Activated naive CD8-positive, alpha-beta T cell treated with anti-CD3 and anti-CD28 coated beads, Interleukin-2, amount 10 ng/mL, durations not matched to agents 7 days and 5 days (primary cell): ENCODE measurements at regions not wholly inside any gene's neighbourhood (a gene's known extent, or its start where the extent isn't known, plus 50 kb on each side); places are given as distances from the start of the nearest gene placed in this dataset.

Experiments used
- ATAC-seq: fragments of 150-1000 bp; cut with Tn5 transposase; one replicate; pipeline ENCODE4 v1.10.0; 2021; ENCODE audit warnings: low read depth, moderate library complexity
- POLR2A ChIA-PET: fragments of 350-600 bp; sonication (Branson Sonifier 250); formaldehyde crosslinking; loops from one replicate; lab custom pipeline; 2021; ENCODE audit warnings: antibody characterized with exemption; lab: Charles Lee
- DNase-seq: peaks from one replicate; pipeline ENCODE4 v3.0.0; 2021
- H3K27ac Mint-ChIP-seq: one replicate; pipeline ENCODE4 v1.8.0; 2022; ENCODE audit warnings: mild to moderate bottlenecking, mixed read lengths
- H3K27me3 Mint-ChIP-seq: one replicate; pipeline ENCODE4 v1.8.0; 2022; ENCODE audit warnings: mild to moderate bottlenecking, moderate library complexity, mixed read lengths
- H3K36me3 Mint-ChIP-seq: one replicate; pipeline ENCODE4 v1.8.0; 2021; ENCODE audit warnings: mild to moderate bottlenecking, mixed read lengths
- H3K4me1 Mint-ChIP-seq: one replicate; pipeline ENCODE4 v1.8.0; 2021; ENCODE audit warnings: mixed read lengths
- H3K4me3 Mint-ChIP-seq: one replicate; pipeline ENCODE4 v1.8.0; 2022; ENCODE audit warnings: mild to moderate bottlenecking, moderate library complexity, mixed read lengths
- H3K9me3 Mint-ChIP-seq: one replicate; pipeline ENCODE4 v1.8.0; 2021; ENCODE audit warnings: mixed read lengths

GRCh38 chr15:25060996-25061620 lies 106.3 kb downstream of the SNRPN start:
- Mint-ChIP-seq H3K36me3 (peaks cover 97% of the 10 kb centered on the region), H3K4me3 (no peak overlapping the region), H3K27ac (no peak overlapping the region), H3K27me3 (no peaks in the 10 kb centered on the region), H3K4me1 (no peaks in the 10 kb centered on the region), H3K9me3 (peaks cover 52% of the 10 kb centered on the region)
- POLR2A ChIA-PET: no interaction called here
- DNase-seq (no peak), ATAC-seq (no peak)

GRCh38 chr15:25061808-25062550 lies 107.2 kb downstream of the SNRPN start:
- Mint-ChIP-seq H3K4me1 (no peaks in the 10 kb centered on the region), H3K4me3 (no peak overlapping the region), H3K9me3 (peaks cover 53% of the 10 kb centered on the region), H3K27me3 (no peaks in the 10 kb centered on the region), H3K36me3 (peaks cover 97% of the 10 kb centered on the region), H3K27ac (no peak overlapping the region)
- no peak for ATAC-seq
- POLR2A ChIA-PET: no interaction called here
- no peak for DNase-seq

GRCh38 chr15:25062551-25063430 lies 108.0 kb downstream of the SNRPN start:
- no peak overlapping the region for H3K4me3 Mint-ChIP-seq
- POLR2A ChIA-PET: no interaction called here
- no peak overlapping the region for H3K27ac Mint-ChIP-seq
- peaks cover 98% of the 10 kb centered on the region for H3K36me3 Mint-ChIP-seq
- H3K9me3 Mint-ChIP-seq: peaks cover 50% of the 10 kb centered on the region
- no peak for ATAC-seq
- no peak for DNase-seq
- H3K27me3 Mint-ChIP-seq: no peaks in the 10 kb centered on the region
- H3K4me1 Mint-ChIP-seq: no peaks in the 10 kb centered on the region

- no peak for ATAC-seq
- POLR2A ChIA-PET: no interaction called here
- H3K9me3 Mint-ChIP-seq: peaks cover 55% of the 10 kb centered on the region
Measured at GRCh38 chr15:25065286-25065685, 110.5 kb downstream of the SNRPN start.

GRCh38 chr15:25065876-25066275 lies 111.1 kb downstream of the SNRPN start:
- Mint-ChIP-seq H3K27ac (no peak overlapping the region), H3K4me3 (no peak overlapping the region), H3K9me3 (peaks cover 52% of the 10 kb centered on the region), H3K27me3 (no peaks in the 10 kb centered on the region), H3K36me3 (peaks cover 97% of the 10 kb centered on the region), H3K4me1 (no peaks in the 10 kb centered on the region)
- ATAC-seq (no peak), DNase-seq (no peak)
- POLR2A ChIA-PET: no interaction called here

More at GRCh38 chr15:25065286-25065685, 110.5 kb downstream of the SNRPN start:
- Mint-ChIP-seq H3K27me3 (no peaks in the 10 kb centered on the region), H3K4me3 (no peak overlapping the region), H3K4me1 (no peaks in the 10 kb centered on the region), H3K27ac (no peak overlapping the region), H3K36me3 (peaks cover 97% of the 10 kb centered on the region)
- DNase-seq: no peak

- H3K4me3 Mint-ChIP-seq: no peak overlapping the region
- POLR2A ChIA-PET: no interaction called here
- no peaks in the 10 kb centered on the region for H3K4me1 Mint-ChIP-seq
- H3K9me3 Mint-ChIP-seq: peaks cover 51% of the 10 kb centered on the region
- no peak overlapping the region for H3K27ac Mint-ChIP-seq
- H3K36me3 Mint-ChIP-seq: peaks cover 97% of the 10 kb centered on the region
- DNase-seq (no peak), ATAC-seq (no peak)
- H3K27me3 Mint-ChIP-seq: no peaks in the 10 kb centered on the region
Measured at GRCh38 chr15:25066708-25067107, 111.9 kb downstream of the SNRPN start.

- no peak overlapping the region for H3K27ac Mint-ChIP-seq
- H3K4me1 Mint-ChIP-seq: no peaks in the 10 kb centered on the region
- DNase-seq (no peak), ATAC-seq (no peak)
- peaks cover 54% of the 10 kb centered on the region for H3K9me3 Mint-ChIP-seq
- peaks cover 99% of the 10 kb centered on the region for H3K36me3 Mint-ChIP-seq
- H3K27me3 Mint-ChIP-seq: no peaks in the 10 kb centered on the region
- H3K4me3 Mint-ChIP-seq: no peak overlapping the region
- POLR2A ChIA-PET: no interaction called here
Measured at GRCh38 chr15:25067725-25068309, 113.0 kb downstream of the SNRPN start.

- no peaks in the 10 kb centered on the region for H3K4me1 Mint-ChIP-seq
Measured at GRCh38 chr15:25068696-25069095, 113.9 kb downstream of the SNRPN start.

GRCh38 chr15:25070353-25070963 lies 115.7 kb downstream of the SNRPN start:
- ATAC-seq (no peak), DNase-seq (no peak)
- Mint-ChIP-seq H3K27me3 (no peaks in the 10 kb centered on the region), H3K4me3 (no peak overlapping the region), H3K27ac (no peak overlapping the region), H3K4me1 (no peaks in the 10 kb centered on the region), H3K36me3 (peaks cover 98% of the 10 kb centered on the region), H3K9me3 (peaks cover 47% of the 10 kb centered on the region)
- POLR2A ChIA-PET: no interaction called here

More at GRCh38 chr15:25068696-25069095, 113.9 kb downstream of the SNRPN start:
- DNase-seq: no peak
- Mint-ChIP-seq H3K9me3 (peaks cover 49% of the 10 kb centered on the region), H3K36me3 (peaks cover 99% of the 10 kb centered on the region), H3K27ac (no peak overlapping the region), H3K4me3 (no peak overlapping the region), H3K27me3 (no peaks in the 10 kb centered on the region)
- POLR2A ChIA-PET: no interaction called here
- no peak for ATAC-seq

GRCh38 chr15:25072857-25073476 lies 118.2 kb downstream of the SNRPN start:
- Mint-ChIP-seq H3K9me3 (peaks cover 57% of the 10 kb centered on the region), H3K27ac (no peak overlapping the region), H3K4me3 (no peak overlapping the region), H3K27me3 (no peaks in the 10 kb centered on the region), H3K36me3 (peaks cover 98% of the 10 kb centered on the region), H3K4me1 (no peaks in the 10 kb centered on the region)
- ATAC-seq: no peak
- no peak for DNase-seq
- POLR2A ChIA-PET: no interaction called here

GRCh38 chr15:25087137-25087536 lies 132.3 kb downstream of the SNRPN start:
- DNase-seq (no peak), ATAC-seq (no peak)
- Mint-ChIP-seq H3K27me3 (no peaks in the 10 kb centered on the region), H3K4me1 (no peaks in the 10 kb centered on the region), H3K27ac (no peak overlapping the region), H3K36me3 (peaks cover 90% of the 10 kb centered on the region), H3K9me3 (peaks cover 49% of the 10 kb centered on the region), H3K4me3 (no peak overlapping the region)
- POLR2A ChIA-PET: no interaction called here

GRCh38 chr15:25088261-25088790 lies 133.5 kb downstream of the SNRPN start:
- no peak overlapping the region for H3K4me3 Mint-ChIP-seq
- H3K27ac Mint-ChIP-seq: no peak overlapping the region
- no peak for DNase-seq
- no peaks in the 10 kb centered on the region for H3K27me3 Mint-ChIP-seq
- ATAC-seq: no peak
- H3K4me1 Mint-ChIP-seq: no peaks in the 10 kb centered on the region
- H3K36me3 Mint-ChIP-seq: peaks cover 90% of the 10 kb centered on the region
- H3K9me3 Mint-ChIP-seq: peaks cover 41% of the 10 kb centered on the region
- POLR2A ChIA-PET: no interaction called here
